GM12878 (cell line): ENCODE measurements at regions not wholly inside any gene's neighbourhood (a gene's known extent, or its start where the extent isn't known, plus 50 kb on each side); places are given as distances from the start of the nearest gene placed in this dataset.

Experiments
- ATAC-seq: fragments of 200-7000 bp; cut with Tn5 transposase; 3 replicates; pipeline ENCODE4 v1.9.1; 2020; ENCODE audit warnings: mild to moderate bottlenecking, moderate library complexity
- BruUV-seq: library from RNA; stranded (reverse); fragments of 400-500 nt; replicated peaks from 2 replicates; lab custom pipeline; 2021; lab: Mats Ljungman, UMichigan
- CTCF ChIA-PET: fragments of 300-600 bp; sonication (Branson Sonifier 250); formaldehyde crosslinking; extraction: SDS; loops from one replicate; lab custom pipeline; 2021; ENCODE audit warnings: inconsistent platforms; lab: Yijun Ruan, JAX
- POLR2A ChIA-PET: fragments of 350-600 bp; formaldehyde crosslinking; extraction: SDS; loops from one replicate; lab custom pipeline; 2021; ENCODE audit warnings: inconsistent platforms; lab: Charles Lee
- RAD21 ChIA-PET: fragments of 300-600 bp; sonication (Branson Sonifier 250); formaldehyde crosslinking; loops from one replicate; lab custom pipeline; 2023; ENCODE audit warnings: antibody characterized with exemption; ENCODE audit not compliant: unreplicated experiment; lab: Charles Lee
- SMC1A ChIA-PET: fragments of 300-600 bp; sonication (Branson Sonifier 250); formaldehyde crosslinking; loops from one replicate; lab custom pipeline; 2023; ENCODE audit not compliant: unreplicated experiment, uncharacterized antibody; lab: Charles Lee
- DNase-seq: peaks from one replicate; pipeline ENCODE4 v3.0.0-alpha.2; 2011; ENCODE audit warnings: low read depth, low spot score
- FAIRE-seq: peaks from 3 replicates; lab custom pipeline; 2011; peaks lifted over from hg19 to GRCh38; lab: Jason Lieb, UNC
- H2AFZ ChIP-seq: 2 replicates; pipeline ENCODE4 v1.6.0; 2011; ENCODE audit warnings: low read depth, low read length, control low read depth; ENCODE audit not compliant: control insufficient read depth
- H3K27ac ChIP-seq: 2 replicates; pipeline ENCODE4 v1.5.1; 2011; ENCODE audit warnings: control low read depth; ENCODE audit not compliant: control insufficient read depth, insufficient read depth
- H3K27me3 ChIP-seq, 2 experiments: replicated peaks in 1 of 2; 2 replicates each; pipeline versions ENCODE4 v1.6.0 to v1.6.1; 2011; ENCODE audit warnings: low read length in 1 of 2; ENCODE audit not compliant: control insufficient read depth in 2 of 2, insufficient read depth in 2 of 2
- H3K36me3 ChIP-seq, 2 experiments: 2 replicates each; pipeline ENCODE4 v1.5.1; 2011; ENCODE audit warnings: low read length in 1 of 2; ENCODE audit not compliant: control insufficient read depth in 2 of 2, insufficient read depth in 2 of 2
- H3K4me1 ChIP-seq: 2 replicates; pipeline ENCODE4 v1.6.1; 2011; ENCODE audit warnings: mild to moderate bottlenecking, low read length, moderate library complexity, mixed read lengths; ENCODE audit not compliant: control insufficient read depth, insufficient read depth
- H3K4me2 ChIP-seq: 2 replicates; pipeline ENCODE4 v1.6.0; 2011; ENCODE audit warnings: control low read depth; ENCODE audit not compliant: control insufficient read depth, insufficient read depth
- H3K4me3 ChIP-seq: fragments of 200-600 bp; sonication (generic); 2 replicates; pipeline ENCODE4 v1.5.1; 2016
- H3K79me2 ChIP-seq: 2 replicates; pipeline ENCODE4 v1.6.0; 2011; ENCODE audit warnings: low read length; ENCODE audit not compliant: control insufficient read depth, insufficient read depth
- H3K9ac ChIP-seq: 2 replicates; pipeline ENCODE4 v1.8.0; 2011; ENCODE audit warnings: low read length, control low read depth, mixed read lengths; ENCODE audit not compliant: control insufficient read depth, insufficient read depth
- H3K9me3 ChIP-seq: replicated peaks from 3 replicates; pipeline ENCODE4 v1.5.1; 2011; ENCODE audit warnings: mild to moderate bottlenecking, low read length; ENCODE audit not compliant: control insufficient read depth, insufficient read depth
- H4K20me1 ChIP-seq: 2 replicates; pipeline ENCODE4 v1.6.0; 2011; ENCODE audit not compliant: control insufficient read depth, insufficient read depth
- CTCF ChIP-seq, 3 experiments: IDR thresholded peaks in 2 of 3; conservative IDR thresholded peaks in 1 of 3; 2 replicates each; pipeline ENCODE4 v1.5.1; 2011; ENCODE audit warnings: low read depth in 3 of 3, low read length in 3 of 3, mild to moderate bottlenecking in 3 of 3, control low read depth in 2 of 3, moderate library complexity in 2 of 3, inconsistent platforms in 1 of 3, mixed read lengths in 1 of 3; ENCODE audit not compliant: control insufficient read depth in 2 of 3, insufficient read depth in 1 of 3; ENCODE audit errors: extremely low read depth in 1 of 3
- E2F4 ChIP-seq: IDR thresholded peaks from 2 replicates; pipeline ENCODE4 v1.6.1; 2012; ENCODE audit warnings: low read depth, low read length, improper control_type of control experiment
- RAD21 ChIP-seq: IDR thresholded peaks from 2 replicates; pipeline ENCODE4 v1.6.1; 2011; ENCODE audit warnings: mild to moderate bottlenecking, low read depth, low read length, moderate library complexity; ENCODE audit not compliant: insufficient read depth
- RAD51 ChIP-seq: fragments of 450-650 bp; IDR thresholded peaks from 2 replicates; pipeline ENCODE4 v1.6.1; 2016; ENCODE audit warnings: moderate library complexity, mild to moderate bottlenecking, inconsistent platforms
- RFX5 ChIP-seq: IDR thresholded peaks from 2 replicates; pipeline ENCODE4 v1.6.1; 2011; ENCODE audit warnings: low read depth, low read length, improper control_type of control experiment
- SMC3 ChIP-seq: IDR thresholded peaks from 2 replicates; pipeline ENCODE4 v1.6.1; 2011; ENCODE audit warnings: low read length, improper control_type of control experiment, borderline replicate concordance
- SUPT20H ChIP-seq: IDR thresholded peaks from 2 replicates; pipeline ENCODE4 v1.6.1; 2011; ENCODE audit warnings: low read depth, mild to moderate bottlenecking, low read length, moderate library complexity, borderline replicate concordance; ENCODE audit not compliant: control insufficient read depth
- ZNF217 ChIP-seq: fragments of 450-650 bp; IDR thresholded peaks from 2 replicates; pipeline ENCODE4 v1.6.1; 2017; ENCODE audit warnings: antibody characterized with exemption, mild to moderate bottlenecking
- WGBS: methylation state at CpG from one replicate; pipeline ENCODE4 v1.1.6; 2016; ENCODE audit warnings: low lambda C conversion rate; ENCODE audit not compliant: insufficient replicate concordance, insufficient coverage; ENCODE audit errors: missing lambda C conversion rate; 5-methylcytosine and 5-hydroxymethylcytosine counted together
- in situ Hi-C: fragments of 300-500 bp; cut with MboI; formaldehyde crosslinking; loops from 9 replicates; pipeline ENCODE4 v1.14.3; 2018; ENCODE audit warnings: mixed read lengths
- intact Hi-C: fragments of 100-400 bp; cut with micrococcal nuclease; formaldehyde crosslinking; loops from one replicate; pipeline ENCODE4 v1.14.2; 2022; ENCODE audit not compliant: unreplicated experiment

GRCh38 chr14:39988939-39989338 is 556.7 kb upstream of the FBXO33 start:
- peak; percentile 92 for TF ChIP-seq RAD21
- no peak for TF ChIP-seq SUPT20H
- TF ChIP-seq SMC3: peak; percentile 74; the same call in 1 of the 2 replicates
- TF ChIP-seq E2F4: no peak
- no peak for TF ChIP-seq RFX5
- peak; percentile 24 to 62 (median 31); a peak in 4 of 6 replicates for TF ChIP-seq CTCF (IDR thresholded peaks at IDR 0.05 in 2 of 3, conservative IDR thresholded peaks at IDR 0.05 in 1 of 3; ENCODE audit: control insufficient read depth in 2 of 3, extremely low read depth in 1 of 3, insufficient read depth in 1 of 3, low read depth in 3 of 3, low read length in 3 of 3)
- no peak for TF ChIP-seq ZNF217
- TF ChIP-seq RAD51: 0 out of 2 replicates have a peak, but pooled peaks have one; percentile 11
- TF ChIP-seq, all 136 proteins: peak for 4
- DNase-seq: no peak
- Histone ChIP-seq H3K27me3 (no peaks in the 10 kb centered on the region), H3K9ac (no peak overlapping the region), H3K27ac (no peak overlapping the region), H2AFZ (no peak overlapping the region), H3K9me3 (no peaks in the 10 kb centered on the region), H4K20me1 (no peaks in the 10 kb centered on the region), H3K4me1 (no peaks in the 10 kb centered on the region), H3K79me2 (no peaks in the 10 kb centered on the region), H3K4me3 (no peak overlapping the region), H3K36me3 (no peaks in the 10 kb centered on the region), H3K4me2 (no peak overlapping the region)
- intact Hi-C loops (loop anchor here (10.0 kb wide), 1 partner anchor 414 kb away; no protein-coding TSS in a partner anchor), in situ Hi-C loops (loop anchor here (25.0 kb wide), 1 partner anchor 1623 kb away; the partner anchor contains the start of gene LRFN5)
- ATAC-seq: peak; percentile 61; the same call in 2 of the 3 replicates
- SMC1A ChIA-PET: interaction anchor here (0.9 to 2.5 kb wide), 6 partner anchors 17 to 1613 kb away, joined by 3 to 6 read pairs (median 4); no protein-coding TSS in a partner anchor
- POLR2A ChIA-PET: no interaction called here
- FAIRE-seq: peak; percentile 47
- no TSS peak for BruUV-seq
- RAD21 ChIA-PET: interaction anchor here (0.6 to 1.0 kb wide), 2 partner anchors 16 to 211 kb away, joined by 3 read pairs; no protein-coding TSS in a partner anchor
- 3% methylated on average over 2 of the region's 2 CpGs for WGBS
- CTCF ChIA-PET: interaction anchor here (0.6 to 2.0 kb wide), 5 partner anchors 11 to 1612 kb away, joined by 3 to 9 read pairs (median 3); no protein-coding TSS in a partner anchor
